Endodermal cell (in vitro differentiated cells): ENCODE measurements at regions not wholly inside any gene's neighbourhood (a gene's known extent, or its start where the extent isn't known, plus 50 kb on each side); places are given as distances from the start of the nearest gene placed in this dataset.

Experiments used
- DNase-seq: peaks from one replicate; pipeline ENCODE4 v3.0.0-alpha.2; 2017
- H3K27ac ChIP-seq: 2 replicates; pipeline ENCODE4 v1.5.1; 2013; ENCODE audit warnings: mild to moderate bottlenecking, low read depth, low read length, moderate library complexity
- H3K27me3 ChIP-seq: 2 replicates; pipeline ENCODE4 v1.6.1; 2013; ENCODE audit warnings: mild to moderate bottlenecking, low read length, moderate library complexity; ENCODE audit not compliant: insufficient read depth, control insufficient read depth, poor library complexity, severe bottlenecking
- H3K36me3 ChIP-seq: 2 replicates; pipeline ENCODE4 v1.7.0; 2013; ENCODE audit warnings: mild to moderate bottlenecking, low read length, moderate library complexity; ENCODE audit not compliant: control insufficient read depth, insufficient read depth
- H3K4me1 ChIP-seq: one replicate; pipeline ENCODE4 v1.7.0; 2013; ENCODE audit warnings: low read length; ENCODE audit not compliant: control insufficient read depth, insufficient read depth
- H3K4me3 ChIP-seq: 2 replicates; pipeline ENCODE4 v1.5.1; 2013; ENCODE audit warnings: mild to moderate bottlenecking, low read length, moderate library complexity
- H3K9ac ChIP-seq: 2 replicates; pipeline ENCODE4 v1.6.1; 2013; ENCODE audit warnings: mild to moderate bottlenecking, low read length, moderate library complexity; ENCODE audit not compliant: poor library complexity, severe bottlenecking; ENCODE audit errors: extremely low read depth
- H3K9me3 ChIP-seq: 2 replicates; pipeline ENCODE4 v1.6.1; 2013; ENCODE audit warnings: mild to moderate bottlenecking, low read length, moderate library complexity; ENCODE audit not compliant: control insufficient read depth
- H3K27ac Mint-ChIP-seq: 2 replicates; pipeline ENCODE4 v1.8.0; 2020; ENCODE audit warnings: mixed read lengths
- H3K27me3 Mint-ChIP-seq: 2 replicates; pipeline ENCODE4 v1.8.0; 2021; ENCODE audit warnings: mild to moderate bottlenecking, mixed read lengths; ENCODE audit not compliant: insufficient read depth
- H3K36me3 Mint-ChIP-seq: 2 replicates; pipeline ENCODE4 v1.8.0; 2020; ENCODE audit warnings: low read depth, mixed read lengths
- H3K4me1 Mint-ChIP-seq: 2 replicates; pipeline ENCODE4 v1.8.0; 2020; ENCODE audit warnings: mixed read lengths
- H3K4me3 Mint-ChIP-seq: 2 replicates; pipeline ENCODE4 v1.8.0; 2020; ENCODE audit warnings: mild to moderate bottlenecking, moderate library complexity, mixed read lengths
- H3K9me3 Mint-ChIP-seq: 2 replicates; pipeline ENCODE4 v1.8.0; 2020; ENCODE audit warnings: mild to moderate bottlenecking, mixed read lengths
- WGBS, 2 experiments: methylation state at CpG; one replicate each; pipeline versions ENCODE4 v1.1.5 to v1.1.7; 2013; ENCODE audit warnings: missing lambda C conversion rate in 2 of 2, mixed read lengths in 1 of 2; ENCODE audit not compliant: insufficient coverage in 1 of 2, insufficient read length in 1 of 2; 5-methylcytosine and 5-hydroxymethylcytosine counted together
- TF ChIP-seq, protein P1 (sequence below): fragments of 200-600 bp; sonication (generic); conservative IDR thresholded peaks from 2 replicates; pipeline ENCODE4 v1.5.0; 2021; ENCODE audit warnings: antibody characterized with exemption, mild to moderate bottlenecking

DNA sequence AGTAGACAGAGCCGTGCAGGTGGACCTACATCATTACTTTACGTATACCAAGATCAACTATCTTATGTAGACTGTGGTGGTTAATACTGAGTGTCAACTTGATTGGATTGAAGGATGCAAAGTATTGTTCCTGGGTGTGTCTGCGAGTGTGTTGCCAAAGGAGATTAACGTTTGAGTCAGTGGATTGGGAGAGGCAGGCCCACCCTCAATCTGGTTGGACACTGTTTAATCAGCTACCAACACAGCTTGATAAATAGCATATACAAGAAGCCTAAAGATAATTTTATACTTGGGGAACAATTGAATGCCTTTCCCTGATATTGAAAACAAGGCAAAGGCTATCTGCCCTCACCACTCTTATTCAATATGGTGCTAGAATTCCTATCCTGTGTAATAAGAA lies 604.2 kb upstream of the ZEB2 start:
- Histone ChIP-seq H3K4me3 (no peak overlapping the region), H3K27ac (no peak overlapping the region), H3K4me1 (no peaks in the 10 kb centered on the region), H3K27me3 (no peaks in the 10 kb centered on the region), H3K36me3 (no peaks in the 10 kb centered on the region), H3K9me3 (no peaks in the 10 kb centered on the region), H3K9ac (no peak overlapping the region)
- DNase-seq = no peak
- Mint-ChIP-seq H3K27ac (no peak overlapping the region), H3K4me1 (peaks cover 5% of the 10 kb centered on the region), H3K27me3 (no peaks in the 10 kb centered on the region), H3K9me3 (no peaks in the 10 kb centered on the region), H3K4me3 (no peak overlapping the region), H3K36me3 (no peaks in the 10 kb centered on the region)
- TF ChIP-seq, protein P1, sequence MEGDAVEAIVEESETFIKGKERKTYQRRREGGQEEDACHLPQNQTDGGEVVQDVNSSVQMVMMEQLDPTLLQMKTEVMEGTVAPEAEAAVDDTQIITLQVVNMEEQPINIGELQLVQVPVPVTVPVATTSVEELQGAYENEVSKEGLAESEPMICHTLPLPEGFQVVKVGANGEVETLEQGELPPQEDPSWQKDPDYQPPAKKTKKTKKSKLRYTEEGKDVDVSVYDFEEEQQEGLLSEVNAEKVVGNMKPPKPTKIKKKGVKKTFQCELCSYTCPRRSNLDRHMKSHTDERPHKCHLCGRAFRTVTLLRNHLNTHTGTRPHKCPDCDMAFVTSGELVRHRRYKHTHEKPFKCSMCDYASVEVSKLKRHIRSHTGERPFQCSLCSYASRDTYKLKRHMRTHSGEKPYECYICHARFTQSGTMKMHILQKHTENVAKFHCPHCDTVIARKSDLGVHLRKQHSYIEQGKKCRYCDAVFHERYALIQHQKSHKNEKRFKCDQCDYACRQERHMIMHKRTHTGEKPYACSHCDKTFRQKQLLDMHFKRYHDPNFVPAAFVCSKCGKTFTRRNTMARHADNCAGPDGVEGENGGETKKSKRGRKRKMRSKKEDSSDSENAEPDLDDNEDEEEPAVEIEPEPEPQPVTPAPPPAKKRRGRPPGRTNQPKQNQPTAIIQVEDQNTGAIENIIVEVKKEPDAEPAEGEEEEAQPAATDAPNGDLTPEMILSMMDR = no peak
- WGBS, 2 experiments = 90 to 100% methylated on average over 1 to 4 of the region's 4 CpGs

DNA sequence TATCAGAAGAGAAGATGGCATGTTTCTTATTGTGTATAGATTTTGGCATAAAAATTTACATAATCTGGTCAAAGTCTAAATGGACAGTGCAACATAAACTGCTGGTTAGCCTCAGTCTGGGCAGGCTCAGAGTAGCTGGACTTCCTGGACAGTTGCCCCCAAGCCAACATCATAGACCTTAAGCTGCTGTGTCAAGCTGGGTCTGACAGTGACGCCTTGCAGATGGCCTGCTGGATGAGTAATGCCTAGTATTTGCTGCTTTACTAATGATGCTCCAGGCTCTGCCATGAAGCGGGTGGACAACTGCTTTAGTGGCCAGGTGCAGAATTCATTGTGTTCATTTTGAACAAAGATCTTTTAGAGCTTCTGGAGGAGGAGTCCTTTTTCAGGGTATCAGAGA lies 603.7 kb upstream of the ZEB2 start:
- TF ChIP-seq, protein P1 = no peak
- H3K4me3 Mint-ChIP-seq = no peak overlapping the region
- H3K27me3 Mint-ChIP-seq = no peaks in the 10 kb centered on the region
- Histone ChIP-seq H3K36me3 (no peaks in the 10 kb centered on the region), H3K9ac (no peak overlapping the region), H3K4me1 (no peaks in the 10 kb centered on the region), H3K27me3 (no peaks in the 10 kb centered on the region), H3K9me3 (no peaks in the 10 kb centered on the region), H3K27ac (no peak overlapping the region), H3K4me3 (no peak overlapping the region)
- 95 to 100% methylated on average over 1 to 2 of the region's 2 CpGs for WGBS, 2 experiments
- H3K27ac Mint-ChIP-seq = no peak overlapping the region
- H3K36me3 Mint-ChIP-seq = no peaks in the 10 kb centered on the region
- DNase-seq = no peak
- H3K9me3 Mint-ChIP-seq = no peaks in the 10 kb centered on the region
- H3K4me1 Mint-ChIP-seq = peaks cover 5% of the 10 kb centered on the region

DNA sequence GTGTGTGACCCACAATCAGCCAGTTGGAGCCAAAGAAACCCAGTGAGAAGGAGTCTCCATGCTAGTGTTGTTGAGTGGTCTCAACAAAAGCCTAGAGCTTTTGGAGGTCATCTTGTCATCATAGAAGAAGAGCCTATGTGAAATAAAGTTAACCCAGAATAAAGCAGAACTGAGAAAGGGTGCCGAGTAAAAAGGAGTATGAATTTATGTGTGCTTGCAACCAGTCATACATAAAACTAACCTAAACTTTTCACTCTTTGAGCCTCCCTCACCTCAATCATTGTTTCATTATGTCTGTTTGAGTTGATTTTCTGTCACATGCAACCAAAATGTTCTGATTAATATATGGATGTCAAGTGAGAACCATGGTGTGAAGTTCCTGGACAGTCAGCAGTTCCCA lies 599.3 kb upstream of the ZEB2 start:
- no peak for DNase-seq
- H3K9me3 ChIP-seq = no peaks in the 10 kb centered on the region
- H3K36me3 ChIP-seq = no peaks in the 10 kb centered on the region
- H3K27me3 Mint-ChIP-seq = no peaks in the 10 kb centered on the region
- no peaks in the 10 kb centered on the region for H3K9me3 Mint-ChIP-seq
- H3K4me3 ChIP-seq = no peak overlapping the region
- peaks cover 5% of the 10 kb centered on the region for H3K4me1 Mint-ChIP-seq
- no peaks in the 10 kb centered on the region for H3K27me3 ChIP-seq
- H3K27ac ChIP-seq = no peak overlapping the region
- H3K4me3 Mint-ChIP-seq = no peak overlapping the region
- no peak overlapping the region for H3K9ac ChIP-seq
- H3K4me1 ChIP-seq = no peaks in the 10 kb centered on the region
- TF ChIP-seq, protein P1 = no peak
- no peak overlapping the region for H3K27ac Mint-ChIP-seq
- H3K36me3 Mint-ChIP-seq = no peaks in the 10 kb centered on the region
- no CpG with 5 or more reads among the region's 1 CpG for WGBS, 2 experiments
